ENCODE measurements at regions not wholly inside any gene's neighbourhood (a gene's known extent, or its start where the extent isn't known, plus 50 kb on each side); places are given as distances from the start of the nearest gene placed in this dataset.

DNA sequence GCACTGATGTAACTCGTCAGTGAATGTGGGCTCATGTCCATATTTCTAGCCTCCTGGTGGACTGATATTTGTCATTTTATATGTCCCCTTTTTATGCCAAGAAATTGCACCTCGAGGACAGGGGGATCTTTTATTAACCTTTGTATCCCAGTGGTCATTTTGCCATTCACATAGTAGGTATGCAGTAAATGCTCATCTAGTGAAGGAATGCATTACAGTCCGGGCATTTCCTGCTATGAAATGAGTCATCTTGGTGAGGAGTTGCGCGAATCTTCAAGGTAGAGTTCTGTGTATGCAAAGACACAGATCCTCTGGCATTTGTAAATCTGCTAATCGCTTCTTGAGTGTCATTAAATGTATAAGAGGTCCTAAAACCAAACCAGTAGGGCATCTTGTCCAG is 755.5 kb upstream of the ADAMTS16 start:
- no peak for TF ChIP-seq GATA2 (IDR thresholded peaks at IDR 0.05; ENCODE audit: low read depth, low read length)
- no peak for TF ChIP-seq GATA3 (IDR thresholded peaks at IDR 0.05; ENCODE audit: low read depth, low read length)
